ENCODE measurements at regions not wholly inside any gene's neighbourhood (a gene's known extent, or its start where the extent isn't known, plus 50 kb on each side); places are given as distances from the start of the nearest gene placed in this dataset.

DNA sequence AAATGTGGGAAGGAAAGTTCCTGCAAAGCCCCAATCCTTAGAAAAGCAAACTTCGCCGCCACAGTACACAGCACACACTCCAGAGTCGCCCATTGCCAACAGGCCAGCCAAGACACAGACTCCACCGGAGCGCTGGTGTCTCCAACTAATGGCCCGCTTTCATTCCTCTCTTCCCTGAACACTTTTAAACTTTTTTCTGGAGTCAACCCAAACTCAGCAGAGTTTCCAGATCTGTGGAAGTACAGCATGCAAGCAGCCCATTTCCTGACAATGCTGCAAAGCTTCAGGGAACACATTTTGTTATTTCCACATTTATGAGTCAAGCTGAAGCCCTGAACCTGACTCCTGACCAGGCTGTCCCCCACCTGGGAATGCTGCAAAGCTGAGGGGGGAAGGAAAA, 351.9 kb downstream of the NFIB start:
- FAIRE-seq (no peak), DNase-seq (ENCODE audit: insufficient read length) (no peak)
- no peak for TF ChIP-seq POLR2A (IDR thresholded peaks at IDR 0.05; ENCODE audit: low read depth, low read length)
- TF ChIP-seq TAF1 (IDR thresholded peaks at IDR 0.05; ENCODE audit: borderline replicate concordance, low read depth, low read length), result no peak
- TF ChIP-seq POLR2AphosphoS5 (IDR thresholded peaks at IDR 0.05; ENCODE audit: low read depth, low read length), result no peak

GRCh38 chr9:13960011-13960765, 353.8 kb downstream of the NFIB start:
- no peak for DNase-seq (ENCODE audit: insufficient read length)
- TF ChIP-seq TAF1 (IDR thresholded peaks at IDR 0.05; ENCODE audit: borderline replicate concordance, low read depth, low read length), result no peak
- no peak for TF ChIP-seq POLR2AphosphoS5 (IDR thresholded peaks at IDR 0.05; ENCODE audit: low read depth, low read length)
- no peak for TF ChIP-seq POLR2A (IDR thresholded peaks at IDR 0.05; ENCODE audit: low read depth, low read length)
- no peak for FAIRE-seq

- FAIRE-seq (no peak), DNase-seq (ENCODE audit: insufficient read length) (no peak)
- TF ChIP-seq TAF1 (IDR thresholded peaks at IDR 0.05; ENCODE audit: borderline replicate concordance, low read depth, low read length), result no peak
- no peak for TF ChIP-seq POLR2AphosphoS5 (IDR thresholded peaks at IDR 0.05; ENCODE audit: low read depth, low read length)
- no peak for TF ChIP-seq POLR2A (IDR thresholded peaks at IDR 0.05; ENCODE audit: low read depth, low read length)
Measured at GRCh38 chr9:13958672-13959071, 355.3 kb downstream of the NFIB start.

GRCh38 chr9:13957089-13957488, 356.9 kb downstream of the NFIB start:
- DNase-seq (ENCODE audit: insufficient read length), result no peak
- FAIRE-seq, result no peak

GRCh38 chr9:13956107-13956506, 357.8 kb downstream of the NFIB start:
- TF ChIP-seq TAF1 (IDR thresholded peaks at IDR 0.05; ENCODE audit: borderline replicate concordance, low read depth, low read length), result no peak
- no peak for TF ChIP-seq POLR2AphosphoS5 (IDR thresholded peaks at IDR 0.05; ENCODE audit: low read depth, low read length)
- no peak for TF ChIP-seq POLR2A (IDR thresholded peaks at IDR 0.05; ENCODE audit: low read depth, low read length)
- no peak for FAIRE-seq
- DNase-seq (ENCODE audit: insufficient read length), result no peak

More at GRCh38 chr9:13957089-13957488, 356.9 kb downstream of the NFIB start:
- TF ChIP-seq POLR2AphosphoS5 (IDR thresholded peaks at IDR 0.05; ENCODE audit: low read depth, low read length), result no peak
- TF ChIP-seq POLR2A (IDR thresholded peaks at IDR 0.05; ENCODE audit: low read depth, low read length), result no peak
- no peak for TF ChIP-seq TAF1 (IDR thresholded peaks at IDR 0.05; ENCODE audit: borderline replicate concordance, low read depth, low read length)

DNA sequence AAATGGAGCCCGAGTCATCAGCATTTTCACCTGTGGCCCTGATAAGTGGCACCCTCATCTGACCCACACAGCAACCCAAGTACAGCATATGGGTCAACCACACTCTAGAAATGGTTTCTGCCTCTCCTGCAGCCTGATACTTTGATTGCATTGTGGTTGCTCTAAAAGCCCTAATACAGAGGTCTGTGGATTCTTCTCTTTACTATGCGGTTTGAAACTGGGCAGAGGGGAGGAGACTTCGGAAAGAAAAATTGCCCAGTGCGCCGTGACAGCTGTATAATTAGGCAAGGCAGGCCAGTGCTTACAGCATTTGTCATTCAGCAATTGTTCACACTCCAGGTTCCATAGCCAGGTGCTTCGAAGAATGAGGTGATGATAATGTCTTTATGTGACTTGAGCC, 361.0 kb downstream of the NFIB start:
- TF ChIP-seq POLR2AphosphoS5 (IDR thresholded peaks at IDR 0.05; ENCODE audit: low read depth, low read length) (no peak), TAF1 (IDR thresholded peaks at IDR 0.05; ENCODE audit: borderline replicate concordance, low read depth, low read length) (no peak), POLR2A (IDR thresholded peaks at IDR 0.05; ENCODE audit: low read depth, low read length) (no peak)
- no peak for DNase-seq (ENCODE audit: insufficient read length)
- no peak for FAIRE-seq

DNA sequence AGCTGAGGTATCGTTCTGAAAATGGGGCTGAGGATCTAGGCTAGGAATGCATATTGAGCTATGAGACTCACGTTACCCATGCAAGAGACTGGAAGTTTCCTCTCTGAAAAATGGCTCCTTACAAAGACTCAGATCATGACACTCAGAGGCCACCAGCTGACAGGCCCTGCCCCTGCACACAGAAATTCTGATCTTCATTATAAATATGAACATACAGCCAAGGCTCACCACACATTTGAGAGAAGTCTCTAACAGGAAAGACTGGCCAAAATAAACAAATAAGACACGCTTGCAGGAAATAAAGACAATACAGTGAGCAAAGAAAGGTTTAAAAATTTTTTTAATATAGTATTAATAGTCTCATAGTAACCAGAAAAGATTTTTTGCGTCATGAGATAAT, 365.9 kb downstream of the NFIB start:
- no peak for FAIRE-seq
- DNase-seq (ENCODE audit: insufficient read length), result no peak
- no peak for TF ChIP-seq POLR2A (IDR thresholded peaks at IDR 0.05; ENCODE audit: low read depth, low read length)
- no peak for TF ChIP-seq TAF1 (IDR thresholded peaks at IDR 0.05; ENCODE audit: borderline replicate concordance, low read depth, low read length)
- no peak for TF ChIP-seq POLR2AphosphoS5 (IDR thresholded peaks at IDR 0.05; ENCODE audit: low read depth, low read length)

DNA sequence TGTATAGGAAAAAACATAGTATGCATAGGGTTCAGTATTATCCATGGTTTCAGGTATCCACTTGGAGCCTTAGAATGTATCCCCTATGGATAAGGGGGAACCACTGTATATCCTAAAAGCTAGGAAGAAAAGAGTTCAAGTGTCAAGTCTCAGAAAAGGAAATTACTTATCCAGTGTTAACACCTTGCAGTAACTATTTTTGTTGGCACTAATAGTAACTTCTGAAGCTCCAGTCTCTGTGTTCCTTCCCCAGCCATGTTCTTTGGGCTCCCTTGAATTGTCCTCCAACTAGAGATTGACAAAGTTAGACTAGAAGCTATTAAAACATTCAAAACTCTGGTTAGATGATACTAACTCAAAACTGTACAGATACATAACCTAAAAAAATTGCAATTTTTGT, 370.8 kb downstream of the NFIB start:
- DNase-seq (ENCODE audit: insufficient read length), result no peak
- FAIRE-seq, result no peak
- TF ChIP-seq POLR2A (IDR thresholded peaks at IDR 0.05; ENCODE audit: low read depth, low read length), result no peak
- no peak for TF ChIP-seq TAF1 (IDR thresholded peaks at IDR 0.05; ENCODE audit: borderline replicate concordance, low read depth, low read length)
- no peak for TF ChIP-seq POLR2AphosphoS5 (IDR thresholded peaks at IDR 0.05; ENCODE audit: low read depth, low read length)

DNA sequence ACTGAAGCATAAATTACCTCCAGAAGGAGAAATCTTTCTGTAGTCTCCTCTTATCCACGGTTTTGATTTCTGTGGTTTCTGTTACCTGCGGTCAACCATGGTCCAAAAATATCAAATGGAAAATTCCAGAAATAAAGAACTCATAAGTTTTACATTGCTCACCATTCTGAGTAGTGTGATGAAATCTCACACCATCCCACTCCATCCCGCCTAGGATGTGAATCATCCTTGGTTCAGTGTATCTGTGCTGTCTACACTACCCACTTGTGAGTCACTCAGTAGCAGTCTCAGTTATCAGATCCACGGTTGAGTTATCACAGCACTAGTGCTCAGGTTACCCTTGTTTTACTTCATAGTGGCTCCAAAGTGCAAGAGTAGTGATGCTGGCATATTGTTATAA, 371.2 kb downstream of the NFIB start:
- DNase-seq (ENCODE audit: insufficient read length) (no peak), FAIRE-seq (no peak)
- TF ChIP-seq POLR2A (IDR thresholded peaks at IDR 0.05; ENCODE audit: low read depth, low read length), result no peak
- TF ChIP-seq TAF1 (IDR thresholded peaks at IDR 0.05; ENCODE audit: borderline replicate concordance, low read depth, low read length), result no peak
- TF ChIP-seq POLR2AphosphoS5 (IDR thresholded peaks at IDR 0.05; ENCODE audit: low read depth, low read length), result no peak

GRCh38 chr9:13942201-13942600, 371.7 kb downstream of the NFIB start:
- TF ChIP-seq POLR2A (IDR thresholded peaks at IDR 0.05; ENCODE audit: low read depth, low read length) (no peak), POLR2AphosphoS5 (IDR thresholded peaks at IDR 0.05; ENCODE audit: low read depth, low read length) (no peak), TAF1 (IDR thresholded peaks at IDR 0.05; ENCODE audit: borderline replicate concordance, low read depth, low read length) (no peak)
- DNase-seq (ENCODE audit: insufficient read length), result no peak
- no peak for FAIRE-seq

- no peak for DNase-seq (ENCODE audit: insufficient read length)
- FAIRE-seq, result no peak
- no peak for TF ChIP-seq POLR2A (IDR thresholded peaks at IDR 0.05; ENCODE audit: low read depth, low read length)
- no peak for TF ChIP-seq POLR2AphosphoS5 (IDR thresholded peaks at IDR 0.05; ENCODE audit: low read depth, low read length)
- no peak for TF ChIP-seq TAF1 (IDR thresholded peaks at IDR 0.05; ENCODE audit: borderline replicate concordance, low read depth, low read length)
Measured at GRCh38 chr9:13941714-13942113, 372.2 kb downstream of the NFIB start.

GRCh38 chr9:13939701-13940490, 374.0 kb downstream of the NFIB start:
- TF ChIP-seq POLR2AphosphoS5 (IDR thresholded peaks at IDR 0.05; ENCODE audit: low read depth, low read length) (no peak), TAF1 (IDR thresholded peaks at IDR 0.05; ENCODE audit: borderline replicate concordance, low read depth, low read length) (no peak), POLR2A (IDR thresholded peaks at IDR 0.05; ENCODE audit: low read depth, low read length) (no peak)
- DNase-seq (ENCODE audit: insufficient read length) (no peak), FAIRE-seq (no peak)

Measured in GM12892 (cell line).